ENCODE measurements at regions not wholly inside any gene's neighbourhood (a gene's known extent, or its start where the extent isn't known, plus 50 kb on each side); places are given as distances from the start of the nearest gene placed in this dataset.

GRCh38 chr10:130493021-130493420 is 356.8 kb downstream of the GLRX3 start:
- Histone ChIP-seq H3K36me3 (no peaks in the 10 kb centered on the region), H3K4me3 (no peak overlapping the region), H3K9me3 (no peaks in the 10 kb centered on the region), H3K27me3 (no peaks in the 10 kb centered on the region), H3K4me1 (no peaks in the 10 kb centered on the region), H3K27ac (no peak overlapping the region)
- DNase-seq (ENCODE audit: low spot score in 2 of 2): no peak
- intact Hi-C loops (cut with DNase I; ENCODE audit: low total_unique reads): no loop called here
- no peak for TF ChIP-seq CTCF (IDR thresholded peaks at IDR 0.05)
- TF ChIP-seq POLR2AphosphoS5 (IDR thresholded peaks at IDR 0.05): no peak
- no peak for TF ChIP-seq POLR2A (IDR thresholded peaks at IDR 0.05)

DNA sequence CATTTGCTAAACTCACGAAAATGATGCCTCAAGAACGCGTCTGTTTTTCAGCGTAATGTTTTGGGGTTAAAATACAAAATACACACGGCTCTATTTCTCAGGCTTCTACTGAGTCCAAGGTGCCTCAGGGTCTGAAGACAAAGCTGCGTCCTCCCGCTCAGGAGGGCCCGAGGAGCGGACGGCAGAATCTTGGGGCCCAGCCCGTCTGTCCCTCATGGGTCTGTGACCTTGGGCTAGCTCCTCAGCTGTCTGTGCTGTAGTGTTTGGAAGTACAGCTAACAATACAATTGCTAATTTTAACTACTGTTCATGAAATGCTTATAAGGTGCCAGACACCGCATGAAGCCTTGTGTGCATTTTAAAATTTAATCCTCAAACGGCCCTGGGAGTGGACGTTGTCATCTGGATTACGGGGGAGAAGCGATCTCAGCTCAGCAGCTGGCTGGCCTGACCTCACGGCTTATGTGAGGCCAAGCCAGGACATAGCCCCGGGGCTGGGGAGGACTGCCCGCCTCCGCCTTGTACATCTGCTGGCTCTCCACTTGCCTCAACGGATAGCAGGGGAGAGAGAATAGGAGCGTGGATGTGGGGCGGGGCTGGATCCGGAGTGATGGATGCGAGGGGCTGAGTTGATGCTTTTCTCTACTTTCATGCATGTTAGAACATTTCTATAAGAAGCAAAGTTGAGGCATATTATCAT is 357.4 kb downstream of the GLRX3 start:
- no peaks in the 10 kb centered on the region for H3K36me3 ChIP-seq
- H3K4me1 ChIP-seq: no peaks in the 10 kb centered on the region
- TF ChIP-seq CTCF (IDR thresholded peaks at IDR 0.05): no peak
- no peak for TF ChIP-seq POLR2A (IDR thresholded peaks at IDR 0.05)
- TF ChIP-seq POLR2AphosphoS5 (IDR thresholded peaks at IDR 0.05): no peak
- H3K4me3 ChIP-seq: no peak overlapping the region
- DNase-seq (ENCODE audit: low spot score in 2 of 2): no peak
- no peaks in the 10 kb centered on the region for H3K27me3 ChIP-seq
- no peaks in the 10 kb centered on the region for H3K9me3 ChIP-seq
- intact Hi-C loops (cut with DNase I; ENCODE audit: low total_unique reads): no loop called here
- no peak overlapping the region for H3K27ac ChIP-seq

DNA sequence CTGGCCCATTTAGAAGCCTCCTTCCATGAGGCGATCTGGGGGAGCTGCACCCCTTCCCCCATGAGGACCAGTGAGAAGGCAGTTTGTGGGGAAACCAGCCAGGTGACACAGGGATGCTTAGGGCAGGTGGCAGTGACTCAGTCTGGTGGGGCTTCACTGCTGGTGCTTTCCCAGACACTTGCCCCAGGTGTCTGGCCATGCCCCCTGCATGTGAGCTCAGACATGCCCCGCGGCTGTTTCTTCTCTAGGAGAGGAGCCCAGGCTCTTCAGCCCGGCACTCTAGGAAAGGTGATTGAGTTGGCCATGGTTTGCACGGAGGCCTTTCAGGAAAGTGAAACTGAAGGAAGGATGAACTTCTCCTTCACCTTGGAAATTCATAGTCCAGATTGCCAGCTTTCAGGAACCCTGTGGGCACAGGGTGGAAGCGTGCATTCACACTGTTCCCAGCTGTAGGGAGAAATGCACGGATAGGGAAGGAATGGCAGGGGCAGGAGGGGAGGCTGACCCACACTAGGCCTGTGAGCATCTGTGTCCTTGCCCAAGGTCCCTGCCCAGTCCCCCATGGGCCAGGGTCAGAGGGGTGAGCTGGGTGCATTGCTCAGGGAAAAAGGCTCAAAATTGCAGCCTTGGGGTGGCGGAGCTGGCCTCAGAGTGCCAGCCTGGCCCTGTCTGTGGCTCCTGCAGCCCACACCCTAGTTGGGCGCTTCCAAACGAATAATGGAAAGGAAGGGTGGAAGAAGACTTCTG is 359.1 kb downstream of the GLRX3 start:
- Histone ChIP-seq H3K4me1 (no peaks in the 10 kb centered on the region), H3K36me3 (no peaks in the 10 kb centered on the region), H3K27me3 (no peaks in the 10 kb centered on the region), H3K4me3 (no peak overlapping the region), H3K9me3 (no peaks in the 10 kb centered on the region), H3K27ac (no peak overlapping the region)
- intact Hi-C loops (cut with DNase I; ENCODE audit: low total_unique reads): no loop called here
- DNase-seq (ENCODE audit: low spot score in 2 of 2): peak in 1 of 2 donors; percentile 27
- TF ChIP-seq POLR2AphosphoS5 (IDR thresholded peaks at IDR 0.05) (no peak), POLR2A (IDR thresholded peaks at IDR 0.05) (no peak), CTCF (IDR thresholded peaks at IDR 0.05) (no peak)

- TF ChIP-seq POLR2AphosphoS5 (IDR thresholded peaks at IDR 0.05) (no peak), CTCF (IDR thresholded peaks at IDR 0.05) (no peak), POLR2A (IDR thresholded peaks at IDR 0.05) (no peak)
- Histone ChIP-seq H3K27me3 (peaks cover 0 to 3% of the 10 kb centered on the region in 2 donors), H3K4me3 (no peak overlapping the region), H3K27ac (no peak overlapping the region), H3K9me3 (no peaks in the 10 kb centered on the region), H3K36me3 (no peaks in the 10 kb centered on the region), H3K4me1 (no peaks in the 10 kb centered on the region)
- intact Hi-C loops (cut with DNase I; ENCODE audit: low total_unique reads): no loop called here
- peak in 1 of 2 donors; percentile 22 for DNase-seq (ENCODE audit: low spot score in 2 of 2)
These were observed 359.9 kb downstream of the GLRX3 start for GRCh38 chr10:130495891-130496636.
